ENCODE measurements at regions not wholly inside any gene's neighbourhood (a gene's known extent, or its start where the extent isn't known, plus 50 kb on each side); places are given as distances from the start of the nearest gene placed in this dataset.

- H3K9me3 Mint-ChIP-seq, result peaks cover 5% of the 10 kb centered on the region
- no peak overlapping the region for H3K4me3 Mint-ChIP-seq
- no peaks in the 10 kb centered on the region for H3K36me3 Mint-ChIP-seq (ENCODE audit: low read depth)
- H3K4me1 Mint-ChIP-seq (ENCODE audit: low read depth), result no peaks in the 10 kb centered on the region
- no peaks in the 10 kb centered on the region for H3K27me3 Mint-ChIP-seq
- H3K27ac Mint-ChIP-seq, result no peak overlapping the region
These were observed 652.5 kb downstream of the SLITRK1 start for GRCh38 chr13:83229574-83230305.

DNA sequence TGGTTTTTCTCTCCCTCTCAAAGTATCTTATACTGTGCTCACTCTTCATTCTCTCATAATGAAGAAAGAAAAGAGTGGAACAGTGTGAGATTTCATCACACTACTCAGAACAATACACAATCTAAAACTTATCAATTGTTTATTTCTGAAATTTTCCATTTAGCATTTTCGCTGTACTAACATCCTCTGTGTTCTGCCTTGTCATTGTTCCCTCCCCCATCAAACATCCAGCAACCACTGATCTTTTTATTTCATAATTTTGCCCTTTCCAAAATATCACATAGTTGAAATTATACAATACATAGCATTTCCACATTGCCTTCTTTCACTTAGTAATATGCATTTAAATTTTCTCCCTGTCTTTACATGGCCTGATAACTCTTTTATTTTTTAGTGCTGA, 658.7 kb downstream of the SLITRK1 start:
- H3K27ac Mint-ChIP-seq, result no peak overlapping the region
- no peaks in the 10 kb centered on the region for H3K27me3 Mint-ChIP-seq
- H3K4me3 Mint-ChIP-seq, result no peak overlapping the region
- H3K9me3 Mint-ChIP-seq, result peaks cover 4% of the 10 kb centered on the region
- H3K4me1 Mint-ChIP-seq (ENCODE audit: low read depth), result no peaks in the 10 kb centered on the region
- H3K36me3 Mint-ChIP-seq (ENCODE audit: low read depth), result no peaks in the 10 kb centered on the region

- Mint-ChIP-seq H3K9me3 (no peaks in the 10 kb centered on the region), H3K4me3 (no peak overlapping the region), H3K4me1 (ENCODE audit: low read depth) (no peaks in the 10 kb centered on the region), H3K27me3 (no peaks in the 10 kb centered on the region), H3K27ac (no peak overlapping the region), H3K36me3 (ENCODE audit: low read depth) (no peaks in the 10 kb centered on the region)
These were observed 660.4 kb downstream of the SLITRK1 start for GRCh38 chr13:83221813-83222241.

GRCh38 chr13:83221256-83221655, 661.0 kb downstream of the SLITRK1 start:
- no peak overlapping the region for H3K27ac Mint-ChIP-seq

DNA sequence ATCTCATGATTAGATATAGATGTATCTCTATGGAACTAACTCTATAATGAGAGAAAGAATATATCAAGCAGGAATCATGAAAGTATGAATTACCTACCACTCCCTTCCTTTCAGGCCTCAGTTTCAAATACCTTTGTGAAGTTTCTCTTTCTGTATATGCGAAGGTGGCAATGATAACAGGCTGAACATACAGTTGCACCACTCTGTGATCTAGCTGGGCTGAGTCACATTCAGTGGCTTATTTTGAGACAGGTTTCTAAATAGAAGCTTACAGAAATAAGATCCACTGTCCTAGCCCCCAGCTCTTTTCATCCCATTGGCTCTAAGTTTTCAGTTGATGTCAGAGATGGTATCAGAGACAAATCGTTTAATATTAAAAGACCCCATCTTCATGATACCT, 662.0 kb downstream of the SLITRK1 start:
- H3K27ac Mint-ChIP-seq, result no peak overlapping the region
- no peaks in the 10 kb centered on the region for H3K36me3 Mint-ChIP-seq (ENCODE audit: low read depth)
- H3K9me3 Mint-ChIP-seq, result peaks cover 4% of the 10 kb centered on the region
- no peaks in the 10 kb centered on the region for H3K4me1 Mint-ChIP-seq (ENCODE audit: low read depth)
- H3K27me3 Mint-ChIP-seq, result no peaks in the 10 kb centered on the region
- H3K4me3 Mint-ChIP-seq, result no peak overlapping the region

More at GRCh38 chr13:83221256-83221655, 661.0 kb downstream of the SLITRK1 start:
- Mint-ChIP-seq H3K4me3 (no peak overlapping the region), H3K36me3 (ENCODE audit: low read depth) (no peaks in the 10 kb centered on the region), H3K9me3 (peaks cover 4% of the 10 kb centered on the region), H3K27me3 (no peaks in the 10 kb centered on the region), H3K4me1 (ENCODE audit: low read depth) (no peaks in the 10 kb centered on the region)

DNA sequence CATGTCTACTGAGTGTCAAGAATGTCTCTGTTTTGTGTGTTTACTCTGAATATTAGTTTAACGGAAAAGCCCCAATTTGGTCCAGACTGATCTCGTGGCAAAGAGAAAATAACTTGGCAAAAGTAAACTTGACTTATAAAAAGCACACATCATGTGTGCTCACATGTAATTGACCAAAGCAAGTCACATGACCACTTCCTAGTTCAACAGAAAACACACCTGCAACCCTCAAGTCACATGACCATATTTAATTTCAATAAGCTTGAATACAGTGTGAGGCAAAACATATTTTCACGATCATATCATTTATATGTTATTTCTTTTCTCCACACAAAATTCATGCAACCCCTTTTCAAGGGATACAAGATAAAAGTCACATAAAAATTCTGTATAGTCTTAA, 662.4 kb downstream of the SLITRK1 start:
- Mint-ChIP-seq H3K27ac (no peak overlapping the region), H3K27me3 (no peaks in the 10 kb centered on the region), H3K4me1 (ENCODE audit: low read depth) (no peaks in the 10 kb centered on the region), H3K36me3 (ENCODE audit: low read depth) (no peaks in the 10 kb centered on the region), H3K4me3 (no peak overlapping the region), H3K9me3 (peaks cover 4% of the 10 kb centered on the region)

DNA sequence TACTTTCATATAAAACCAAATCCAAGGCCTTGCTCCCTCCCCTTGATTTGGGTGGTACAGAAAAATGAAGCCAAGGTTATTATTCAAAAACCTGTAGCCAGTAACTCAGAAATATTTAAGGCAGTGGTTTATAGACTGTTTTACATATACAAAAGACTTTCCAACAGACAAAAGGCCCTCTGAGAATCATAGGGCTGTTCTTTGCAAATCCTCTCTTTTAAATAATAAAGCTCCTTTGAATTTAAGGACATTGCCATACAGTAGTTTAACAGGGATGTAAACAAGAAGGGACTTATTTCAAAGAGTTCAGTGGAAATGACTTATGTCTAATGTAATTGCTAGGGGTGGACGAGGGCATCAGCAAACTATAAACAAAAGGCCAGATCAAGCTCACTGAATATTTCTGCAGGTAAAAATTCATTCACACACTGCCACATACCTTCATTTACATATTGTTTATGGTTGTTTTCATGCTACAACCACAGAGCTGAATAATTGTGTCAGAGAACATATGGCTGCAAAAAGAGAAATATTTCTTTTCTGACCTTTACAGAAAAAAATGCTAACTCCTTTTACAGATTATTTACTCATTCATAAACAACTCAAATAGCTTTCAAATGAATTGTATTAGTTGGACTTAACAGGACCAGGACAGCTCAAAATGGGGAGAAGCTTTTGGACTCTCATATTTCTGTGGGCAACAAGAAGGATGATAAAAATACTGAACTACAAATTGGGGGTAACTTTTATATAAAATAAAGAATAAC, 665.6 kb downstream of the SLITRK1 start:
- Mint-ChIP-seq H3K27me3 (no peaks in the 10 kb centered on the region), H3K4me1 (ENCODE audit: low read depth) (no peaks in the 10 kb centered on the region), H3K36me3 (ENCODE audit: low read depth) (no peaks in the 10 kb centered on the region), H3K9me3 (peaks cover 6% of the 10 kb centered on the region), H3K27ac (no peak overlapping the region), H3K4me3 (no peak overlapping the region)

DNA sequence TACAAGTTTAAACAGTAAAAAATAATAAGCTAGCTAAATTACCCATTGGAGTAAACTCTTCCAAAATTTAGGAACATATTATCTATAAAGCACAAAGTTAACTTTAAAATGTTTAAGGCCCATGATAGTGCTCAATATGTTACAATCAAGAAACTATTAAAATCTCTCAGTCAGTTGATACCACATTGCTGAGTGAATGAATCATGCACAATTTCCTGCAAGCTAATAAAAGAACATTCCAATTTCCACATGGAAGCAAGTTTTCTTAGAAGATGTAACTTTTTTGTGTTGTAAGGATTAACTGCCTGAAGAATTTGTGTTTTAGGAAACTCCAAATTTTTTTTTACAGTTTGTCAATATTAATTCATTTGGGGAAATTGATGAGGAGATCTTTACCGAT, 666.6 kb downstream of the SLITRK1 start:
- Mint-ChIP-seq H3K4me1 (ENCODE audit: low read depth) (no peaks in the 10 kb centered on the region), H3K4me3 (no peak overlapping the region), H3K9me3 (peaks cover 11% of the 10 kb centered on the region), H3K36me3 (ENCODE audit: low read depth) (no peaks in the 10 kb centered on the region), H3K27ac (no peak overlapping the region), H3K27me3 (no peaks in the 10 kb centered on the region)

- Mint-ChIP-seq H3K9me3 (peaks cover 17% of the 10 kb centered on the region), H3K36me3 (ENCODE audit: low read depth) (no peaks in the 10 kb centered on the region), H3K27ac (no peak overlapping the region), H3K4me3 (no peak overlapping the region), H3K27me3 (no peaks in the 10 kb centered on the region), H3K4me1 (ENCODE audit: low read depth) (no peaks in the 10 kb centered on the region)
These were observed 667.8 kb downstream of the SLITRK1 start for GRCh38 chr13:83214452-83214851.

DNA sequence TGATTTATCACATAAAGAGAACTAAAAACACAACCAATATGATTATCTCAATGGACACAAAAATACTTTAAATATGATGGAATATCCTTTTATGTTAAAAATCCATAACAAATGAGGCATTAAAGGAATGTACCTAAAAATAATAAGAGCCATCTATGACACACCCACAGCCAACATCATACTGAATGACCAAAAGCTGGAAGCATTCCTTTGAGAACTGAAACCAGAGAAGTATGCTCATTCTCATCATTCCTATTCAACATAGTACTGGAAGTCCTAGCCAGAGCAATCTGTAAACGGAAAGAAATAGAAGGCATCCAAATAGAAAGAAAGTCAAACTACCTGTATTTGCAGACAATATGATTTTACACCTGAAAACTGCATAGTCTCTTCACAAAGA, 671.0 kb downstream of the SLITRK1 start:
- Mint-ChIP-seq H3K27ac (no peak overlapping the region), H3K4me1 (ENCODE audit: low read depth) (no peaks in the 10 kb centered on the region), H3K4me3 (no peak overlapping the region), H3K27me3 (no peaks in the 10 kb centered on the region), H3K36me3 (ENCODE audit: low read depth) (no peaks in the 10 kb centered on the region), H3K9me3 (peaks cover 14% of the 10 kb centered on the region)

GRCh38 chr13:83204886-83205285, 677.4 kb downstream of the SLITRK1 start:
- Mint-ChIP-seq H3K36me3 (ENCODE audit: low read depth) (no peaks in the 10 kb centered on the region), H3K4me1 (ENCODE audit: low read depth) (no peaks in the 10 kb centered on the region), H3K27ac (no peak overlapping the region), H3K9me3 (peaks cover 16% of the 10 kb centered on the region), H3K27me3 (no peaks in the 10 kb centered on the region), H3K4me3 (no peak overlapping the region)

DNA sequence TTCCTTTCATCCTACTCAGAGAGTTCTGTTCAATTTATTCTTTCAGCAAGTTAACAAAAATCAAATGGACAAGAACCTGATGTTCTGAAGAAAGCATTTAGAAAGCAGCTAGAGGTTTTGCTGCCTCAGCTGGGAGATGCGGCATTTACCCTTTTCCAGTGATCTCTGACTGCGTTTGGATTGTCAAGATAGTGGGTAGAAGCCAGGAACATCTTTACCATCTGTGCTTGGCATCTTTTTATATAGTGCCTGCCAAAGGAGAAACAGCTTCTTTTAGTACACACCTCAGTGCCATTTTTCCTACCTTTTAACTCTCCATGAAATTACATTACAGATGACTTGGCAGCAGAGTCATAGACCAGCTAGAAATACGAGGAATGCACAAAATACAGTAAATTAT, 680.8 kb downstream of the SLITRK1 start:
- Mint-ChIP-seq H3K27me3 (no peaks in the 10 kb centered on the region), H3K27ac (no peak overlapping the region), H3K4me3 (no peak overlapping the region), H3K36me3 (ENCODE audit: low read depth) (no peaks in the 10 kb centered on the region), H3K4me1 (ENCODE audit: low read depth) (no peaks in the 10 kb centered on the region), H3K9me3 (peaks cover 14% of the 10 kb centered on the region)

GRCh38 chr13:83197316-83197715, 685.0 kb downstream of the SLITRK1 start:
- H3K4me1 Mint-ChIP-seq (ENCODE audit: low read depth), result no peaks in the 10 kb centered on the region
- no peak overlapping the region for H3K4me3 Mint-ChIP-seq
- no peaks in the 10 kb centered on the region for H3K36me3 Mint-ChIP-seq (ENCODE audit: low read depth)
- no peak overlapping the region for H3K27ac Mint-ChIP-seq
- H3K9me3 Mint-ChIP-seq, result peaks cover 3% of the 10 kb centered on the region
- no peaks in the 10 kb centered on the region for H3K27me3 Mint-ChIP-seq

DNA sequence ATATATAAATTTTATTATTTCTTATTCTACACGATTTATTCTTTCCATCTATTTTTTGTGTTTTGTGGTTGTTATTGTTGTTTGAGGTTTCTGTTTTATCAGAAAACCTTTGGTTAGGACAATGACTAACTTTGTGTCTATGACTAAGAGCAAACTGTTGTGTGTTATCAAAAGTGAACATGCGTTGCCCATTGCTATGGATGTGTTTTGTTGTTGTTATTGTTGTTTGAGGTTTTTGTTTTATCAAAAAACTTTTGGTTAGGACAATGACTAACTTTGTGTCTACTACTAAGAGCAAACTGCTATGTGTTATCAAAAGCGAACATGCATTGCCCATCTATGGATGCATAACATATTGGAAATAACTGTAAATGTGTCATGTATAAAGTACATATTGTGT, 692.3 kb downstream of the SLITRK1 start:
- Mint-ChIP-seq H3K4me1 (ENCODE audit: low read depth) (no peaks in the 10 kb centered on the region), H3K36me3 (ENCODE audit: low read depth) (no peaks in the 10 kb centered on the region), H3K4me3 (no peak overlapping the region), H3K9me3 (peaks cover 9% of the 10 kb centered on the region), H3K27ac (no peak overlapping the region), H3K27me3 (no peaks in the 10 kb centered on the region)

- Mint-ChIP-seq H3K36me3 (ENCODE audit: low read depth) (no peaks in the 10 kb centered on the region), H3K9me3 (peaks cover 9% of the 10 kb centered on the region), H3K4me3 (no peak overlapping the region)
These were observed 697.5 kb downstream of the SLITRK1 start for GRCh38 chr13:83184819-83185218.

DNA sequence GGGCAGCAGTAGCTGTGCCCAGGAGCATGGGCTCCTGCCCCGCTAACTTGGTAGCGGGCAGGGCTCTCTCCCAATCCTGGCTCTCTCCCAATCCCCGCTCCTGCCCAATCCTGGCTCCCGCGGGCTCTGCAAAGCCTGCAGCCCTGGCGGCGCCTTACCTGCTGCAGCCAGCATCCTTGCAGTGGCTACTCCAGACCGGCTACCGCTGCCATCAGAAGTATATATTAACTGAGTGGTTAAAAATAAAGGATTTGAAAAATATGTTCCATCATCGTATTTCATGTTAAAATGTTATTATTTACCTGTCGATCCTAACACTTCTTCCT, 698.2 kb downstream of the SLITRK1 start:
- Mint-ChIP-seq H3K27ac (no peak overlapping the region), H3K36me3 (ENCODE audit: low read depth) (no peaks in the 10 kb centered on the region), H3K27me3 (no peaks in the 10 kb centered on the region), H3K4me1 (ENCODE audit: low read depth) (no peaks in the 10 kb centered on the region), H3K4me3 (no peak overlapping the region), H3K9me3 (peaks cover 9% of the 10 kb centered on the region)

More at GRCh38 chr13:83184819-83185218, 697.5 kb downstream of the SLITRK1 start:
- no peaks in the 10 kb centered on the region for H3K4me1 Mint-ChIP-seq (ENCODE audit: low read depth)
- no peak overlapping the region for H3K27ac Mint-ChIP-seq
- H3K27me3 Mint-ChIP-seq, result no peaks in the 10 kb centered on the region
